GM18868 (cell line): ENCODE measurements at regions not wholly inside any gene's neighbourhood (a gene's known extent, or its start where the extent isn't known, plus 50 kb on each side); places are given as distances from the start of the nearest gene placed in this dataset.

Source experiments
- ATAC-seq: cut with Tn5 transposase; IDR thresholded peaks from one replicate; pipeline ENCODE4 v1.9.1; 2021; ENCODE audit warnings: mild to moderate bottlenecking, moderate library complexity; ENCODE audit not compliant: unreplicated experiment

GRCh38 chr4:177041356-177041755, 248.6 kb upstream of the VEGFC start:
- no peak for ATAC-seq

GRCh38 chr4:177047070-177047850, 254.5 kb upstream of the VEGFC start:
- peak; percentile 83 for ATAC-seq

- ATAC-seq, result no peak
Observed at GRCh38 chr4:177047851-177048174, 255.1 kb upstream of the VEGFC start.

- ATAC-seq, result peak; percentile 95
Observed at GRCh38 chr4:177051473-177052060, 258.1 kb upstream of the NEIL3 start.

- no peak for ATAC-seq
Observed at GRCh38 chr4:177052211-177052934, 257.3 kb upstream of the NEIL3 start.

GRCh38 chr4:177057186-177057585, 252.5 kb upstream of the NEIL3 start:
- no peak for ATAC-seq

GRCh38 chr4:177064116-177064515, 245.6 kb upstream of the NEIL3 start:
- ATAC-seq, result no peak

GRCh38 chr4:177064729-177065394, 244.8 kb upstream of the NEIL3 start:
- no peak for ATAC-seq

- ATAC-seq, result no peak
Observed at GRCh38 chr4:177066746-177067145, 242.9 kb upstream of the NEIL3 start.

GRCh38 chr4:177070533-177071058, 239.1 kb upstream of the NEIL3 start:
- ATAC-seq, result no peak

- ATAC-seq, result no peak
Observed at GRCh38 chr4:177077095-177077971, 232.3 kb upstream of the NEIL3 start.

GRCh38 chr4:177079327-177079726, 230.3 kb upstream of the NEIL3 start:
- no peak for ATAC-seq

- no peak for ATAC-seq
Observed at GRCh38 chr4:177080388-177080787, 229.3 kb upstream of the NEIL3 start.

- no peak for ATAC-seq
Observed at GRCh38 chr4:177087060-177087459, 222.6 kb upstream of the NEIL3 start.

GRCh38 chr4:177087499-177087898, 222.2 kb upstream of the NEIL3 start:
- no peak for ATAC-seq

- ATAC-seq, result no peak
Observed at GRCh38 chr4:177091515-177091914, 218.2 kb upstream of the NEIL3 start.

- no peak for ATAC-seq
Observed at GRCh38 chr4:177092807-177093206, 216.9 kb upstream of the NEIL3 start.

GRCh38 chr4:177093964-177094363, 215.7 kb upstream of the NEIL3 start:
- no peak for ATAC-seq

- no peak for ATAC-seq
Observed at GRCh38 chr4:177097291-177097690, 212.4 kb upstream of the NEIL3 start.

- no peak for ATAC-seq
Observed at GRCh38 chr4:177099211-177099610, 210.5 kb upstream of the NEIL3 start.
